Activated CD4-positive, alpha-beta T cell treated with anti-CD3 and anti-CD28 coated beads, Interleukin-2, amount 50 U/mL, for 4 hours (primary cell): ENCODE measurements at regions not wholly inside any gene's neighbourhood (a gene's known extent, or its start where the extent isn't known, plus 50 kb on each side); places are given as distances from the start of the nearest gene placed in this dataset.

Experiments
- DNase-seq, 2 experiments: peaks; one replicate each; pipeline ENCODE4 v3.0.0-alpha.2; 2020

GRCh38 chr3:106229495-106230278, 360.9 kb upstream of the CBLB start:
- DNase-seq: no peak

- no peak for DNase-seq
These were observed 362.3 kb upstream of the CBLB start for GRCh38 chr3:106231086-106231485.

- DNase-seq: no peak
These were observed 364.1 kb upstream of the CBLB start for GRCh38 chr3:106232956-106233355.

GRCh38 chr3:106239195-106239697, 370.4 kb upstream of the CBLB start:
- DNase-seq: no peak

GRCh38 chr3:106241593-106241992, 372.8 kb upstream of the CBLB start:
- no peak for DNase-seq

GRCh38 chr3:106242781-106243180, 374.0 kb upstream of the CBLB start:
- no peak for DNase-seq

GRCh38 chr3:106245400-106245799, 376.6 kb upstream of the CBLB start:
- no peak for DNase-seq

- DNase-seq: no peak
These were observed 379.3 kb upstream of the CBLB start for GRCh38 chr3:106247902-106248684.

GRCh38 chr3:106249159-106249558, 380.3 kb upstream of the CBLB start:
- no peak for DNase-seq

- DNase-seq: no peak
These were observed 381.2 kb upstream of the CBLB start for GRCh38 chr3:106249981-106250380.

- no peak for DNase-seq
These were observed 382.5 kb upstream of the CBLB start for GRCh38 chr3:106251160-106251892.

- DNase-seq: no peak
These were observed 387.0 kb upstream of the CBLB start for GRCh38 chr3:106255870-106256248.

GRCh38 chr3:106256249-106256957, 387.6 kb upstream of the CBLB start:
- no peak for DNase-seq

- no peak for DNase-seq
These were observed 388.4 kb upstream of the CBLB start for GRCh38 chr3:106257172-106257571.

- DNase-seq: no peak
These were observed 392.6 kb upstream of the CBLB start for GRCh38 chr3:106261396-106261795.

GRCh38 chr3:106261915-106262683, 393.3 kb upstream of the CBLB start:
- DNase-seq: no peak

GRCh38 chr3:106263011-106263410, 394.2 kb upstream of the CBLB start:
- DNase-seq: no peak

GRCh38 chr3:106263546-106263945, 394.7 kb upstream of the CBLB start:
- DNase-seq: no peak

- DNase-seq: no peak
These were observed 396.9 kb upstream of the CBLB start for GRCh38 chr3:106265704-106266103.

- DNase-seq: no peak
These were observed 399.9 kb upstream of the CBLB start for GRCh38 chr3:106268696-106269095.

GRCh38 chr3:106272302-106272701, 403.5 kb upstream of the CBLB start:
- DNase-seq: no peak

- no peak for DNase-seq
These were observed 406.8 kb upstream of the CBLB start for GRCh38 chr3:106275592-106275991.
